ENCODE measurements at regions not wholly inside any gene's neighbourhood (a gene's known extent, or its start where the extent isn't known, plus 50 kb on each side); places are given as distances from the start of the nearest gene placed in this dataset.

GRCh38 chr22:47276450-47276820 lies 514.0 kb downstream of the TBC1D22A start:
- intact Hi-C loops (cut with micrococcal nuclease; ENCODE audit: unreplicated experiment) = no loop called here
- no peak for ATAC-seq

GRCh38 chr22:47275605-47276449 lies 513.4 kb downstream of the TBC1D22A start:
- in situ Hi-C loops (cut with HindIII; ENCODE audit: low pct_unique_long_range_greater_than_20kb, low sequenced_read_pairs) = no loop called here
- Histone ChIP-seq H3K4me1 (ENCODE audit: control insufficient read depth, insufficient read depth, low read length) (no peaks in the 10 kb centered on the region; the same call in none of the 2 replicates), H3K27me3 (ENCODE audit: control insufficient read depth, insufficient read depth, low read length) (no peaks in the 10 kb centered on the region), H3K27ac (ENCODE audit: low read length) (no peak overlapping the region), H3K36me3 (ENCODE audit: control insufficient read depth, insufficient read depth, low read length) (no peaks in the 10 kb centered on the region), H3K9me3 (ENCODE audit: control insufficient read depth, insufficient read depth, low read depth, low read length) (no peaks in the 10 kb centered on the region), H3K4me3 (ENCODE audit: low read depth in 2 of 2, low read length in 2 of 2) (no peak overlapping the region)
- DNase-seq (ENCODE audit: low read depth, low spot score) (no peak), ATAC-seq (no peak)
- ChIA-PET POLR2A (no interaction called here), CTCF (no interaction called here)
- TF ChIP-seq CTCF (IDR thresholded peaks at IDR 0.05) = no peak
- TF ChIP-seq REST (IDR thresholded peaks at IDR 0.05; ENCODE audit: insufficient read depth in 1 of 2, low read depth in 2 of 2, low read length in 1 of 2) = no peak
- TF ChIP-seq SIN3A (IDR thresholded peaks at IDR 0.05; ENCODE audit: borderline replicate concordance, insufficient read depth, low read depth, low read length) = no peak
- no peak for TF ChIP-seq POLR2AphosphoS5 (IDR thresholded peaks at IDR 0.05; ENCODE audit: low read depth, low read length)
- no peak for TF ChIP-seq TCF7L2 (IDR thresholded peaks at IDR 0.05; ENCODE audit: low read depth, low read length)
- intact Hi-C loops (cut with micrococcal nuclease; ENCODE audit: unreplicated experiment) = no loop called here
- BruUV-seq (replicated peaks) = no TSS peak

More at GRCh38 chr22:47276450-47276820, 514.0 kb downstream of the TBC1D22A start:
- POLR2A ChIA-PET = no interaction called here
- no peak overlapping the region for H3K27ac ChIP-seq (ENCODE audit: low read length)
- no peaks in the 10 kb centered on the region; the same call in none of the 2 replicates for H3K4me1 ChIP-seq (ENCODE audit: control insufficient read depth, insufficient read depth, low read length)
- BruUV-seq (replicated peaks) = no TSS peak
- TF ChIP-seq SIN3A (IDR thresholded peaks at IDR 0.05; ENCODE audit: borderline replicate concordance, insufficient read depth, low read depth, low read length) (no peak), CTCF (IDR thresholded peaks at IDR 0.05) (no peak), POLR2AphosphoS5 (IDR thresholded peaks at IDR 0.05; ENCODE audit: low read depth, low read length) (no peak), TCF7L2 (IDR thresholded peaks at IDR 0.05; ENCODE audit: low read depth, low read length) (no peak), REST (IDR thresholded peaks at IDR 0.05; ENCODE audit: insufficient read depth in 1 of 2, low read depth in 2 of 2, low read length in 1 of 2) (no peak)
- no peaks in the 10 kb centered on the region for H3K36me3 ChIP-seq (ENCODE audit: control insufficient read depth, insufficient read depth, low read length)
- in situ Hi-C loops (cut with HindIII; ENCODE audit: low pct_unique_long_range_greater_than_20kb, low sequenced_read_pairs) = no loop called here
- no peak overlapping the region for H3K4me3 ChIP-seq (ENCODE audit: low read depth in 2 of 2, low read length in 2 of 2)
- no peaks in the 10 kb centered on the region for H3K9me3 ChIP-seq (ENCODE audit: control insufficient read depth, insufficient read depth, low read depth, low read length)
- DNase-seq (ENCODE audit: low read depth, low spot score) = no peak
- CTCF ChIA-PET = no interaction called here
- H3K27me3 ChIP-seq (ENCODE audit: control insufficient read depth, insufficient read depth, low read length) = no peaks in the 10 kb centered on the region

Data from Panc1 (cell line).